ENCODE measurements at regions not wholly inside any gene's neighbourhood (a gene's known extent, or its start where the extent isn't known, plus 50 kb on each side); places are given as distances from the start of the nearest gene placed in this dataset.

GRCh38 chr9:85263288-85263687 lies 478.5 kb downstream of the AGTPBP1 start:
- no peak for DNase-seq

GRCh38 chr9:85262333-85262732 lies 479.4 kb downstream of the AGTPBP1 start:
- DNase-seq, result no peak

- DNase-seq, result no peak
These were observed 481.4 kb downstream of the AGTPBP1 start for GRCh38 chr9:85260275-85260845.

- DNase-seq, result peak in 55 of 56 donors; percentile 8 to 88 (median 64)
These were observed 482.9 kb downstream of the AGTPBP1 start for GRCh38 chr9:85258823-85259370.

GRCh38 chr9:85258236-85258635 lies 483.5 kb downstream of the AGTPBP1 start:
- DNase-seq, result no peak

- DNase-seq, result no peak
These were observed 492.5 kb downstream of the AGTPBP1 start for GRCh38 chr9:85249313-85249621.

- no peak for DNase-seq
These were observed 493.0 kb downstream of the AGTPBP1 start for GRCh38 chr9:85248514-85249312.

- no peak for DNase-seq
These were observed 495.2 kb downstream of the AGTPBP1 start for GRCh38 chr9:85246541-85246940.

GRCh38 chr9:85244856-85245255 lies 496.9 kb downstream of the AGTPBP1 start:
- no peak for DNase-seq

GRCh38 chr9:85243977-85244376 lies 497.8 kb downstream of the AGTPBP1 start:
- DNase-seq, result no peak

- no peak for DNase-seq
These were observed 504.3 kb downstream of the AGTPBP1 start for GRCh38 chr9:85237478-85237877.

GRCh38 chr9:85230081-85230480 lies 511.7 kb downstream of the AGTPBP1 start:
- no peak for DNase-seq

GRCh38 chr9:85228111-85228855 lies 513.5 kb downstream of the AGTPBP1 start:
- DNase-seq, result no peak

GRCh38 chr9:85225180-85225579 lies 516.6 kb downstream of the AGTPBP1 start:
- DNase-seq, result no peak

GRCh38 chr9:85224729-85225128 lies 517.0 kb downstream of the AGTPBP1 start:
- DNase-seq, result no peak

GRCh38 chr9:85224301-85224700 lies 517.5 kb downstream of the AGTPBP1 start:
- DNase-seq, result no peak

GRCh38 chr9:85223506-85224125 lies 518.1 kb downstream of the AGTPBP1 start:
- DNase-seq, result no peak

- DNase-seq, result no peak
These were observed 525.2 kb downstream of the AGTPBP1 start for GRCh38 chr9:85216601-85217000.

GRCh38 chr9:85215961-85216360 lies 525.8 kb downstream of the AGTPBP1 start:
- no peak for DNase-seq

- DNase-seq, result peak in 2 of 56 donors; percentile 18 to 33
These were observed 526.3 kb downstream of the AGTPBP1 start for GRCh38 chr9:85215416-85215815.

- no peak for DNase-seq
These were observed 527.8 kb downstream of the AGTPBP1 start for GRCh38 chr9:85213650-85214607.
